GM23338 (cell line): ENCODE measurements at regions not wholly inside any gene's neighbourhood (a gene's known extent, or its start where the extent isn't known, plus 50 kb on each side); places are given as distances from the start of the nearest gene placed in this dataset.

ENCODE experiments used
- ATAC-seq: fragments of 200-7000 bp; cut with Tn5 transposase; 3 replicates; pipeline ENCODE4 v1.9.1; 2020
- DNase-seq: peaks from one replicate; pipeline ENCODE4 v3.0.0-alpha.2; 2015; ENCODE audit warnings: low spot score
- H2AFZ ChIP-seq: fragments of 200-600 bp; sonication (generic); 2 replicates; pipeline ENCODE4 v1.8.0; 2016; ENCODE audit warnings: antibody characterized with exemption, mild to moderate bottlenecking, moderate library complexity
- H3F3A ChIP-seq: fragments of 200-600 bp; sonication (generic); replicated peaks from 2 replicates; pipeline ENCODE4 v1.8.0; 2017; ENCODE audit warnings: antibody characterized with exemption, mixed run types, low read depth
- H3K27ac ChIP-seq: fragments of 200-600 bp; sonication (generic); 2 replicates; pipeline ENCODE4 v1.6.1; 2016; ENCODE audit warnings: low read depth
- H3K27me3 ChIP-seq: fragments of 200-600 bp; sonication (generic); 2 replicates; pipeline ENCODE4 v1.8.0; 2016; ENCODE audit warnings: mild to moderate bottlenecking, mixed run types, moderate library complexity; ENCODE audit not compliant: insufficient read depth
- H3K36me3 ChIP-seq: fragments of 200-600 bp; sonication (generic); 2 replicates; pipeline ENCODE4 v1.8.0; 2016; ENCODE audit warnings: mild to moderate bottlenecking; ENCODE audit not compliant: insufficient read depth
- H3K4me1 ChIP-seq: fragments of 200-600 bp; sonication (generic); 2 replicates; pipeline ENCODE4 v1.8.0; 2016; ENCODE audit warnings: mild to moderate bottlenecking, moderate library complexity; ENCODE audit not compliant: insufficient read depth
- H3K4me2 ChIP-seq: fragments of 200-600 bp; sonication (generic); 2 replicates; pipeline ENCODE4 v1.7.1; 2017; ENCODE audit warnings: mixed run types
- H3K4me3 ChIP-seq: fragments of 200-600 bp; sonication (generic); 2 replicates; pipeline ENCODE4 v1.6.1; 2016; ENCODE audit warnings: mixed run types
- H3K79me2 ChIP-seq: fragments of 200-600 bp; sonication (generic); replicated peaks from 2 replicates; pipeline ENCODE4 v1.8.0; 2017; ENCODE audit warnings: mild to moderate bottlenecking; ENCODE audit not compliant: insufficient read depth
- H3K9me2 ChIP-seq: fragments of 200-600 bp; sonication (generic); 2 replicates; pipeline ENCODE4 v1.8.0; 2017; ENCODE audit not compliant: insufficient read depth
- H4K20me1 ChIP-seq: fragments of 200-600 bp; sonication (generic); replicated peaks from 2 replicates; pipeline ENCODE4 v1.8.0; 2017; ENCODE audit warnings: mild to moderate bottlenecking; ENCODE audit not compliant: insufficient read depth
- H3K27ac Mint-ChIP-seq: 2 replicates; pipeline ENCODE4 v1.8.0; 2020; ENCODE audit warnings: inconsistent platforms, mild to moderate bottlenecking, moderate library complexity, mixed read lengths
- H3K27me3 Mint-ChIP-seq: 3 replicates; pipeline ENCODE4 v1.8.0; 2022; ENCODE audit warnings: low read depth, mild to moderate bottlenecking, moderate library complexity, mixed read lengths, inconsistent platforms; ENCODE audit not compliant: insufficient read depth, poor library complexity
- H3K36me3 Mint-ChIP-seq: 3 replicates; pipeline ENCODE4 v1.8.0; 2021; ENCODE audit warnings: low read depth, mild to moderate bottlenecking, inconsistent platforms, moderate library complexity, mixed read lengths
- H3K4me1 Mint-ChIP-seq: 3 replicates; pipeline ENCODE4 v1.8.0; 2020; ENCODE audit warnings: mild to moderate bottlenecking, inconsistent platforms, mixed read lengths
- H3K4me3 Mint-ChIP-seq: 3 replicates; pipeline ENCODE4 v1.8.0; 2021; ENCODE audit warnings: moderate library complexity, mild to moderate bottlenecking, inconsistent platforms, mixed read lengths
- H3K9me3 Mint-ChIP-seq: 3 replicates; pipeline ENCODE4 v1.8.0; 2020; ENCODE audit warnings: moderate library complexity, mild to moderate bottlenecking, inconsistent platforms, mixed read lengths
- CREB1 ChIP-seq: fragments of 250-450 bp; sonication (Bioruptor Pico); IDR thresholded peaks from 2 replicates; pipeline ENCODE4 v1.5.0; 2020; ENCODE audit warnings: low read depth, mild to moderate bottlenecking, moderate library complexity
- EZH2 ChIP-seq: fragments of 200-600 bp; sonication (generic); IDR thresholded peaks from one replicate; pipeline ENCODE4 v1.8.0; 2017; ENCODE audit warnings: antibody characterized with exemption, mild to moderate bottlenecking, low read depth; ENCODE audit not compliant: unreplicated experiment
- JUNB ChIP-seq: IDR thresholded peaks from one replicate; pipeline ENCODE4 v1.6.1; 2016; ENCODE audit warnings: antibody characterized with exemption; ENCODE audit not compliant: unreplicated experiment
- NANOG ChIP-seq: IDR thresholded peaks from 2 replicates; pipeline ENCODE4 v1.6.1; 2016; ENCODE audit warnings: antibody characterized with exemption, borderline replicate concordance
- POLR2AphosphoS5 ChIP-seq: IDR thresholded peaks from 2 replicates; pipeline ENCODE4 v1.6.1; 2016; ENCODE audit warnings: antibody characterized with exemption, low read depth
- STAT1 ChIP-seq: IDR thresholded peaks from one replicate; pipeline ENCODE4 v1.6.1; 2016; ENCODE audit warnings: antibody characterized with exemption; ENCODE audit not compliant: unreplicated experiment
- ZNF114 ChIP-seq: fragments of 250-450 bp; sonication (Bioruptor Pico); IDR thresholded peaks from 2 replicates; pipeline ENCODE4 v1.5.0; 2020; ENCODE audit warnings: mild to moderate bottlenecking, moderate library complexity
- ZNF331 ChIP-seq: fragments of 250-450 bp; sonication (Bioruptor Pico); IDR thresholded peaks from 2 replicates; pipeline ENCODE4 v1.5.0; 2020; ENCODE audit warnings: low read depth, mild to moderate bottlenecking, moderate library complexity
- TF ChIP-seq, protein P1 (sequence below): IDR thresholded peaks from 2 replicates; pipeline ENCODE4 v1.6.1; 2016; ENCODE audit warnings: antibody characterized with exemption
- TF ChIP-seq, protein P2 (sequence below): IDR thresholded peaks from one replicate; pipeline ENCODE4 v1.6.1; 2018; ENCODE audit warnings: antibody characterized with exemption; ENCODE audit not compliant: unreplicated experiment

DNA sequence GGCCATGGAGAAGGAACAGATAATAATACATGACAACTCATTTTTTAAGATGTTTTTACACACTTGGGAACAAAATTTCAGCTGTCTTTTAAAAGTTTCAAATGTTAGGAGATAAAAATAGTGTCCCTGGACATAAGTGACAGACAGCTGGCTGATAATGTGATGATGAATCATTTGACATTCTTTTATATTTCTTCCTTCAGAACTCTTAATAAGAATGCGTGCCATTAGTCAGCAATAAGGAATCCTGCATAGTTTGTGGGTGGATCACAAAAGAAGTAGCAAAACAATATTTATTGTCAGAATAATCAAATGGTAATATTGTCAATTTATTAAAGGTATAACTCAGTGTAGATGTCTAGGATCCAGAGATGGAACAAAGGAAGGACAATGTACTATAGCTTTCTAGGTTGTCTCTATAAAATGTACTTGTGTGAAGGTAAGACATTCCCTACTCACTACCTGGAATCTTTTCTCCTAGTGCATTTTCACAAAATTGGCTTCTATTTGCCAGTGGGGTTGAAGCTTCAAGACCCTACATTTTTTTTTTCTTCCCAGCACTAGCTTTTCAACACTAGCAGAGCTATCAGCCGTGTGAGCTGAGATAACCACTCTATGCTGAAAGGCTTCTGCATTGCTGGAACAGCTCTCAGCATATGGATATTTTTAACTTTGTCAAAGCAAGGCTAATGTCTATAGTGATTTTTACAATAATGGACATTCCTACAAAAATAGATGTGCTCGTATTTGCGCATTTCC lies 175.6 kb upstream of the SLITRK6 start (continued):
- TF ChIP-seq ZNF114 (CRISPR knock-in tag) (no peak), STAT1 (no peak), EZH2 (no peak), POLR2AphosphoS5 (no peak), JUNB (no peak)
- TF ChIP-seq, protein P1, sequence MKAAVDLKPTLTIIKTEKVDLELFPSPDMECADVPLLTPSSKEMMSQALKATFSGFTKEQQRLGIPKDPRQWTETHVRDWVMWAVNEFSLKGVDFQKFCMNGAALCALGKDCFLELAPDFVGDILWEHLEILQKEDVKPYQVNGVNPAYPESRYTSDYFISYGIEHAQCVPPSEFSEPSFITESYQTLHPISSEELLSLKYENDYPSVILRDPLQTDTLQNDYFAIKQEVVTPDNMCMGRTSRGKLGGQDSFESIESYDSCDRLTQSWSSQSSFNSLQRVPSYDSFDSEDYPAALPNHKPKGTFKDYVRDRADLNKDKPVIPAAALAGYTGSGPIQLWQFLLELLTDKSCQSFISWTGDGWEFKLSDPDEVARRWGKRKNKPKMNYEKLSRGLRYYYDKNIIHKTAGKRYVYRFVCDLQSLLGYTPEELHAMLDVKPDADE = no peak

DNA sequence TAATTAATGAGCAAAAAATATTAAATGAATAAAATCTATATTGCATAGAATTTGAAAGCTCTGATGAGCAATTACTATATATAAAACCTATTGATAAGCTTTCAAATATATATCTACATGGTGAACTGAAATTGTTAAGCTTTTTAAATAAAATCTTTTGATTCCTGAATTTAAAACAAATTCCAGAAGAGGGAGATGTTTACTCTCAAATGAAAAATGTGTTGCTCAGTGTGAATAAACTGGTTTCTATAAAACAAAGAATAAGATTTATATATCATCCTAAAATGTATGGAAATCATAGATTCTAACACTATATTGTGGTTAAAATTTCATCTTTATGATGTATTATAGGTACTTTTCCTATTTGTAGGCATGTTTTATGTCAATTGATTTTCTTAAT lies 171.5 kb upstream of the SLITRK6 start:
- ATAC-seq (no peak), DNase-seq (no peak)
- H3K36me3 ChIP-seq = no peaks in the 10 kb centered on the region
- Mint-ChIP-seq H3K36me3 (no peaks in the 10 kb centered on the region; the same call in 2 of the 3 replicates), H3K27ac (no peak overlapping the region), H3K27me3 (no peaks in the 10 kb centered on the region), H3K4me3 (no peak overlapping the region), H3K4me1 (no peaks in the 10 kb centered on the region), H3K9me3 (peaks cover 9% of the 10 kb centered on the region; the same call in 2 of the 3 replicates)
- no peaks in the 10 kb centered on the region for H3F3A ChIP-seq
- H3K4me3 ChIP-seq = no peak overlapping the region
- H3K79me2 ChIP-seq = no peaks in the 10 kb centered on the region
- no peaks in the 10 kb centered on the region for H3K4me1 ChIP-seq
- H3K9me2 ChIP-seq = no peaks in the 10 kb centered on the region
- no peak for TF ChIP-seq CREB1 (CRISPR knock-in tag)
- no peak for TF ChIP-seq JUNB
- TF ChIP-seq STAT1 = no peak
- TF ChIP-seq, protein P2, sequence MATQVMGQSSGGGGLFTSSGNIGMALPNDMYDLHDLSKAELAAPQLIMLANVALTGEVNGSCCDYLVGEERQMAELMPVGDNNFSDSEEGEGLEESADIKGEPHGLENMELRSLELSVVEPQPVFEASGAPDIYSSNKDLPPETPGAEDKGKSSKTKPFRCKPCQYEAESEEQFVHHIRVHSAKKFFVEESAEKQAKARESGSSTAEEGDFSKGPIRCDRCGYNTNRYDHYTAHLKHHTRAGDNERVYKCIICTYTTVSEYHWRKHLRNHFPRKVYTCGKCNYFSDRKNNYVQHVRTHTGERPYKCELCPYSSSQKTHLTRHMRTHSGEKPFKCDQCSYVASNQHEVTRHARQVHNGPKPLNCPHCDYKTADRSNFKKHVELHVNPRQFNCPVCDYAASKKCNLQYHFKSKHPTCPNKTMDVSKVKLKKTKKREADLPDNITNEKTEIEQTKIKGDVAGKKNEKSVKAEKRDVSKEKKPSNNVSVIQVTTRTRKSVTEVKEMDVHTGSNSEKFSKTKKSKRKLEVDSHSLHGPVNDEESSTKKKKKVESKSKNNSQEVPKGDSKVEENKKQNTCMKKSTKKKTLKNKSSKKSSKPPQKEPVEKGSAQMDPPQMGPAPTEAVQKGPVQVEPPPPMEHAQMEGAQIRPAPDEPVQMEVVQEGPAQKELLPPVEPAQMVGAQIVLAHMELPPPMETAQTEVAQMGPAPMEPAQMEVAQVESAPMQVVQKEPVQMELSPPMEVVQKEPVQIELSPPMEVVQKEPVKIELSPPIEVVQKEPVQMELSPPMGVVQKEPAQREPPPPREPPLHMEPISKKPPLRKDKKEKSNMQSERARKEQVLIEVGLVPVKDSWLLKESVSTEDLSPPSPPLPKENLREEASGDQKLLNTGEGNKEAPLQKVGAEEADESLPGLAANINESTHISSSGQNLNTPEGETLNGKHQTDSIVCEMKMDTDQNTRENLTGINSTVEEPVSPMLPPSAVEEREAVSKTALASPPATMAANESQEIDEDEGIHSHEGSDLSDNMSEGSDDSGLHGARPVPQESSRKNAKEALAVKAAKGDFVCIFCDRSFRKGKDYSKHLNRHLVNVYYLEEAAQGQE = no peak
- no peak for TF ChIP-seq ZNF331
- no peak for TF ChIP-seq EZH2
- TF ChIP-seq NANOG = no peak
- H3K27ac ChIP-seq = no peak overlapping the region
- no peak overlapping the region for H2AFZ ChIP-seq
- no peaks in the 10 kb centered on the region for H3K27me3 ChIP-seq
- H4K20me1 ChIP-seq = no peaks in the 10 kb centered on the region
- no peak overlapping the region for H3K4me2 ChIP-seq
